ENCODE measurements at regions not wholly inside any gene's neighbourhood (a gene's known extent, or its start where the extent isn't known, plus 50 kb on each side); places are given as distances from the start of the nearest gene placed in this dataset.

DNA sequence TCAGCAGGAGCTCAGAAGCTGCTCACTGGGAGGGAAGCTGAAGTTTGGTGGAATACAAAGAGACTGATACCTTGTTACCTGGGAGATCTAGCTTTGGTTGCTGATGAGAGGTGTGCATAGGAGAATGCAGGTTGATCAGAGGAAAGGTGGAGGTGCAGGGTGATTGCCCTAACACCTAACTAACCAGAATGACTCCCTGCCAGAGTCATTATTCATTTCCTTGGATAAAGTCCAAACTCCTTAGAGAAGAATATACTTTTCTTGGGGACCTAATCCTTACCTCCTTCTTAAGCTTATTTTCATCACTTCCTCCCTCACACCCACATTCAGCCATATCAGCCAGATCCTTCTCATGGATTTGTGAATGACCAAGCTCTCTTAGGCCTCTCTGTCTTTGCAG lies 814.2 kb upstream of the TENM4 start:
- H3K4me3 Mint-ChIP-seq: no peak overlapping the region
- Histone ChIP-seq H3K27me3 (ENCODE audit: control insufficient read depth in 1 of 2, insufficient read depth in 2 of 2, low read length in 2 of 2) (no peaks in the 10 kb centered on the region), H3K4me3 (ENCODE audit: low read length) (no peak overlapping the region), H3K36me3 (ENCODE audit: insufficient read depth, low read length) (no peaks in the 10 kb centered on the region), H3K27ac (ENCODE audit: low read depth in 1 of 2, low read length in 2 of 2) (no peak overlapping the region), H3K9me3 (ENCODE audit: control insufficient read depth in 1 of 2, insufficient read depth in 1 of 2, low read length in 2 of 2) (peaks cover 0 to 9% of the 10 kb centered on the region in 2 experiments), H3K4me1 (ENCODE audit: insufficient read depth, low read length) (no peaks in the 10 kb centered on the region)
- TF ChIP-seq, protein P1, sequence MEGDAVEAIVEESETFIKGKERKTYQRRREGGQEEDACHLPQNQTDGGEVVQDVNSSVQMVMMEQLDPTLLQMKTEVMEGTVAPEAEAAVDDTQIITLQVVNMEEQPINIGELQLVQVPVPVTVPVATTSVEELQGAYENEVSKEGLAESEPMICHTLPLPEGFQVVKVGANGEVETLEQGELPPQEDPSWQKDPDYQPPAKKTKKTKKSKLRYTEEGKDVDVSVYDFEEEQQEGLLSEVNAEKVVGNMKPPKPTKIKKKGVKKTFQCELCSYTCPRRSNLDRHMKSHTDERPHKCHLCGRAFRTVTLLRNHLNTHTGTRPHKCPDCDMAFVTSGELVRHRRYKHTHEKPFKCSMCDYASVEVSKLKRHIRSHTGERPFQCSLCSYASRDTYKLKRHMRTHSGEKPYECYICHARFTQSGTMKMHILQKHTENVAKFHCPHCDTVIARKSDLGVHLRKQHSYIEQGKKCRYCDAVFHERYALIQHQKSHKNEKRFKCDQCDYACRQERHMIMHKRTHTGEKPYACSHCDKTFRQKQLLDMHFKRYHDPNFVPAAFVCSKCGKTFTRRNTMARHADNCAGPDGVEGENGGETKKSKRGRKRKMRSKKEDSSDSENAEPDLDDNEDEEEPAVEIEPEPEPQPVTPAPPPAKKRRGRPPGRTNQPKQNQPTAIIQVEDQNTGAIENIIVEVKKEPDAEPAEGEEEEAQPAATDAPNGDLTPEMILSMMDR (IDR thresholded peaks at IDR 0.05): no peak
- ChIA-PET POLR2A (no interaction called here), CTCF (no interaction called here)
- no peaks in the 10 kb centered on the region for H3K27me3 Mint-ChIP-seq
- peaks cover 15% of the 10 kb centered on the region for H3K9me3 Mint-ChIP-seq
- no peak for DNase-seq
- no peaks in the 10 kb centered on the region for H3K4me1 Mint-ChIP-seq (ENCODE audit: low read depth)
- ATAC-seq (ENCODE audit: poor library complexity): no peak
- intact Hi-C loops (cut with DNase I, micrococcal nuclease): no loop called here
- no peak overlapping the region for H3K27ac Mint-ChIP-seq
- H3K36me3 Mint-ChIP-seq (ENCODE audit: low read depth): no peaks in the 10 kb centered on the region

DNA sequence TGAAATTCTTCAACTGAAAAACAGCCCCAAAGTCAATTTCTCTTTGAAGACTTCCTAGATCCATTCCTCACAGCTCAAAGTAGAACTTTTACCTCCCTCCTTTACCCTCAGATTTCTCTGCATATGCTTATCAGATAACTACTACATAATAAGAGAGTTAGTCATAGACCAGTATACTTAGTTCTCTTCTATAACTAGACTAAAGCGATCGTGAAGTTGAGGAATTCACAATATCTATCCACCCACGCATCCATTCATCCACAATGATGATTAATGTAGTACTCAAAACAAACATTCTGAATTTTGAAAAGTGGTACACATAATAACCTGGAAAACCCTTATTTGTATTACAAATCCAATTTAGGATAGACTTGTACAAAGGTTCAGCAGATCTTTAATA lies 800.9 kb upstream of the TENM4 start:
- no peak overlapping the region for H3K27ac Mint-ChIP-seq
- ChIA-PET CTCF (no interaction called here), POLR2A (no interaction called here)
- DNase-seq (no peak), ATAC-seq (ENCODE audit: poor library complexity) (no peak)
- no peaks in the 10 kb centered on the region for H3K4me1 Mint-ChIP-seq (ENCODE audit: low read depth)
- no peak overlapping the region for H3K4me3 Mint-ChIP-seq
- Histone ChIP-seq H3K4me3 (ENCODE audit: low read length) (no peak overlapping the region), H3K4me1 (ENCODE audit: insufficient read depth, low read length) (no peaks in the 10 kb centered on the region), H3K9me3 (ENCODE audit: control insufficient read depth in 1 of 2, insufficient read depth in 1 of 2, low read length in 2 of 2) (peaks cover 0 to 4% of the 10 kb centered on the region in 2 experiments), H3K27me3 (ENCODE audit: control insufficient read depth in 1 of 2, insufficient read depth in 2 of 2, low read length in 2 of 2) (no peaks in the 10 kb centered on the region), H3K36me3 (ENCODE audit: insufficient read depth, low read length) (no peaks in the 10 kb centered on the region), H3K27ac (ENCODE audit: low read depth in 1 of 2, low read length in 2 of 2) (no peak overlapping the region)
- H3K36me3 Mint-ChIP-seq (ENCODE audit: low read depth): no peaks in the 10 kb centered on the region
- H3K9me3 Mint-ChIP-seq: peaks cover 11% of the 10 kb centered on the region
- TF ChIP-seq, protein P1 (IDR thresholded peaks at IDR 0.05): no peak
- intact Hi-C loops (cut with DNase I, micrococcal nuclease): no loop called here
- no peaks in the 10 kb centered on the region for H3K27me3 Mint-ChIP-seq

DNA sequence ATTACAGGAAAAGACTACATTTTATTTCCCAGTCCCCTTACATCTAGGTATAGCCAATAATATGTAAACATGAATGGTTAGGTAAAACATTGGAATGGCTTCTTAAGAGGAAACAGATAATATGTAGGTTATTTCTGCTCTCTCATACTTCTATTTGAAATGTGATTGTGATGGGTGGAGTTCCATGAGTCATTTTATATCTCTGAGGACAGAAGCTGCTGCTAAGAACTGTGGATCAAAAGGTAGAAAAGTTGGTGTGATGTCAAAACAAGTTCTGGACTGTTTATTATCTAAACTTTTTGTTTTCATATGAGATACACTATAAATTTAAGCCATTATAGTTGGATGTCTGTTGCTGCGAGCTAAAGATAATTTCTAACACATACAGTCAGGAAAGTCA lies 799.4 kb upstream of the TENM4 start:
- TF ChIP-seq, protein P1 (IDR thresholded peaks at IDR 0.05): no peak
- H3K27ac ChIP-seq (ENCODE audit: low read depth in 1 of 2, low read length in 2 of 2): no peak overlapping the region
- H3K4me3 Mint-ChIP-seq: no peak overlapping the region
- no peak for ATAC-seq (ENCODE audit: poor library complexity)
- no peak for DNase-seq
- ChIA-PET CTCF (no interaction called here), POLR2A (no interaction called here)
- H3K9me3 Mint-ChIP-seq: peaks cover 11% of the 10 kb centered on the region
- H3K4me1 ChIP-seq (ENCODE audit: insufficient read depth, low read length): no peaks in the 10 kb centered on the region
- no peaks in the 10 kb centered on the region for H3K27me3 ChIP-seq (ENCODE audit: control insufficient read depth in 1 of 2, insufficient read depth in 2 of 2, low read length in 2 of 2)
- H3K4me1 Mint-ChIP-seq (ENCODE audit: low read depth): no peaks in the 10 kb centered on the region
- no peaks in the 10 kb centered on the region for H3K36me3 Mint-ChIP-seq (ENCODE audit: low read depth)
- H3K36me3 ChIP-seq (ENCODE audit: insufficient read depth, low read length): no peaks in the 10 kb centered on the region
- peaks cover 0 to 4% of the 10 kb centered on the region in 2 experiments for H3K9me3 ChIP-seq (ENCODE audit: control insufficient read depth in 1 of 2, insufficient read depth in 1 of 2, low read length in 2 of 2)
- no peak overlapping the region for H3K27ac Mint-ChIP-seq
- H3K27me3 Mint-ChIP-seq: no peaks in the 10 kb centered on the region
- H3K4me3 ChIP-seq (ENCODE audit: low read length): no peak overlapping the region
- intact Hi-C loops (cut with DNase I, micrococcal nuclease): no loop called here

Data from CD4-positive, alpha-beta T cell (primary cell).